ACC112 (cell line): ENCODE measurements at regions not wholly inside any gene's neighbourhood (a gene's known extent, or its start where the extent isn't known, plus 50 kb on each side); places are given as distances from the start of the nearest gene placed in this dataset.

Experiments used
- H2AFZ ChIP-seq: fragments of 200-600 bp; sonication (generic); one replicate; pipeline ENCODE4 v1.6.0; 2017; ENCODE audit warnings: antibody characterized with exemption, low read length; ENCODE audit not compliant: unreplicated experiment
- H3K27ac ChIP-seq: fragments of 200-600 bp; sonication (generic); 2 replicates; pipeline ENCODE4 v1.5.1; 2014; ENCODE audit warnings: low read depth, mild to moderate bottlenecking, antibody characterized with exemption, low read length, moderate library complexity
- H3K27me3 ChIP-seq: fragments of 200-600 bp; sonication (generic); 2 replicates; pipeline ENCODE4 v1.6.1; 2014; ENCODE audit warnings: mild to moderate bottlenecking, antibody characterized with exemption, low read length, moderate library complexity, mixed read lengths; ENCODE audit not compliant: insufficient read depth
- H3K36me3 ChIP-seq: fragments of 200-600 bp; sonication (generic); 2 replicates; pipeline ENCODE4 v1.6.1; 2016; ENCODE audit warnings: mild to moderate bottlenecking, antibody characterized with exemption, low read length, moderate library complexity, mixed read lengths; ENCODE audit not compliant: insufficient read depth
- H3K4me1 ChIP-seq: fragments of 200-600 bp; sonication (generic); one replicate; pipeline ENCODE4 v1.6.1; 2016; ENCODE audit warnings: low read length, mixed read lengths; ENCODE audit not compliant: insufficient read depth, unreplicated experiment, control insufficient read depth
- H3K4me3 ChIP-seq: fragments of 200-600 bp; sonication (generic); 2 replicates; pipeline ENCODE4 v1.5.1; 2014; ENCODE audit warnings: mild to moderate bottlenecking, low read depth, low read length
- H3K79me2 ChIP-seq: fragments of 200-600 bp; sonication (generic); one replicate; pipeline ENCODE4 v1.6.0; 2016; ENCODE audit warnings: low read length; ENCODE audit not compliant: control insufficient read depth, unreplicated experiment, insufficient read depth

GRCh38 chr16:85213926-85214675 lies 101.8 kb upstream of the CIBAR2 start:
- Histone ChIP-seq H3K4me3 (no peak overlapping the region), H3K4me1 (peaks cover 25% of the 10 kb centered on the region), H3K27ac (no peak overlapping the region), H3K79me2 (peaks cover 2% of the 10 kb centered on the region), H3K27me3 (no peaks in the 10 kb centered on the region), H3K36me3 (no peaks in the 10 kb centered on the region), H2AFZ (no peak overlapping the region)

- Histone ChIP-seq H3K36me3 (no peaks in the 10 kb centered on the region), H2AFZ (no peak overlapping the region), H3K79me2 (peaks cover 2% of the 10 kb centered on the region), H3K4me1 (peaks cover 32% of the 10 kb centered on the region), H3K27me3 (no peaks in the 10 kb centered on the region), H3K27ac (no peak overlapping the region), H3K4me3 (no peak overlapping the region)
Observed at GRCh38 chr16:85215478-85216118, 103.3 kb upstream of the CIBAR2 start.

DNA sequence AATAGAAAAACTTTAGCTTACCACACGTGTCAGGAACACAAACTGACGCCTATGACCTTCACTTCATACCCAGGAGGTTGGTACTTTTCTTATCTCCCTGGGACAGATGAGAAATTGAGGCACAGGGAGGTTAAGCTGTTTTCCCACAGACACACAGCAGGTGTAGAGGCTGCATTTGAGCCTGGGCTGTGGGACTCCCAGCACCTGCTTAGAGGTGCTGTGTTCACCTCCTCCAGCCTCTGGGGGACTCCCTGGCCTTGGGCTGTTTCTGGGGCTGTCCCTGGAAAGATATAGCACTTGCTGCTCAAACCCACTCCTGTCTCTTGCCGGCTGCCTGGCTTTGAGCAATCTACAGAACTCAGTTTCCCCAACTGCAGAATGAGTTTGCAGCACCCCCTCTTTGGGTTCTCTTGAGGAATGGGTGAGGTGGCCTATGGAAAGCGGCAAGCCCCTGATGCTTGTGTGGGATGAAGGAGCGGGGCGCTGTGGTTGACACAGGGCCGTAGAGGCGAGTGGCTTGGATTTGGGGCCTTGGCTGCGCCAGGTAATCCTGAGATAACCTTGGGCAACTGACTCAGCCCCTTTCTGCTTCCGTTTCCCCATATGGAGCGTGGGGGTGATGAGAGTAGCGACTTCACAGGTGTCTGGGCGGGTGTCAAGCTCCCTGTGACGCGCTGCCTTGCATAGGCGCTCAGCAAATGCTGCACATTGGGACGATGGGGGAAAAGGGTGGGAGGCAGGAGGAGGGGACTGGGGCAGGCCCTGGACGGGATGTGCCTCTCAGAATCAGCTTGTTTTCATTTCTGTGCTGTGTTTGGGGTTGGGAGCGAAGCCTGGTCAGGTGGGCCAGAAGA lies 104.5 kb upstream of the CIBAR2 start:
- no peak overlapping the region for H2AFZ ChIP-seq
- H3K36me3 ChIP-seq: no peaks in the 10 kb centered on the region
- peaks cover 22% of the 10 kb centered on the region for H3K4me1 ChIP-seq
- H3K4me3 ChIP-seq: no peak overlapping the region
- no peaks in the 10 kb centered on the region for H3K27me3 ChIP-seq
- H3K27ac ChIP-seq: no peak overlapping the region
- peaks cover 2% of the 10 kb centered on the region for H3K79me2 ChIP-seq

GRCh38 chr16:85220125-85220839 lies 108.0 kb upstream of the CIBAR2 start:
- no peaks in the 10 kb centered on the region for H3K36me3 ChIP-seq
- H3K4me3 ChIP-seq: peak overlapping the region; percentile 62
- peak overlapping the region; percentile 23 for H3K27ac ChIP-seq
- peak overlapping the region; percentile 19 for H2AFZ ChIP-seq
- peaks cover 2% of the 10 kb centered on the region for H3K79me2 ChIP-seq
- no peaks in the 10 kb centered on the region for H3K27me3 ChIP-seq
- peaks cover 10% of the 10 kb centered on the region for H3K4me1 ChIP-seq

DNA sequence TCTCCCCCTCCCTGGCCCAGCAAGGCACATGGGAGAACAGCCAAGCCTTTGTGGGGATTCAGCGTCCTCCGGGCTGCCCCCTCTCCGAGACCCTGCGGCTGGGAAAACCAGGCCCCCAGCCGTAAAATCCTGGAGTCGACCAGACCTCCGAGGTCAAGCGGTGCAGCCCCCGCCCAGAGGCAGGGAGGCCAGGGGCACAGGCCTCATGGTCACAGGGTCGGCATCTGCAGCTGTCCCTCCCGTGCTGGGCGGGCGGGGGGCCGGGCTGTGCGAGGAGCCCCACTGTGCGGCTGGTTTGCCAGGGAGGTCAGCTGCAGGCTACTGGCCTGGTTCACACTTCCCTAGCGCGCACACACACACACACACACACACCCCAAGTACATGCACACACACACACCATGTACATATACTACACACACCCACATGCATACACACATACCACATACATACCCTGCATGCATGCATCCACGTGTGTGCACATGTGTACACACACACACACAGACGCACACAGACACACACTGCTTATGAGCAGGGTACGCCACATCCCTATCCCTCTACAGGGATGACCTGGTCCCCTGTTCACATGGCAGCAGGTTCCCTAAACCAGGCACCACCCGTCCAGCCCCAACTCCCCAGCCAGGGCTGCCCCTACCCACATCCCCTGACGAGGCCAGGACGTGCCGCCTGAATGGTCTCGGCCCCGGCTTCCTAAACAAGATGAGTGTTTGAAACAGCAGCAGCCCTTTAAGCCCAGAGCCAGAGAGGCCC lies 108.9 kb upstream of the CIBAR2 start:
- Histone ChIP-seq H2AFZ (no peak overlapping the region), H3K4me3 (no peak overlapping the region), H3K27ac (no peak overlapping the region), H3K4me1 (peaks cover 10% of the 10 kb centered on the region), H3K36me3 (no peaks in the 10 kb centered on the region), H3K79me2 (peaks cover 2% of the 10 kb centered on the region), H3K27me3 (no peaks in the 10 kb centered on the region)

- H3K36me3 ChIP-seq: no peaks in the 10 kb centered on the region
- H3K4me1 ChIP-seq: peaks cover 10% of the 10 kb centered on the region
- peaks cover 2% of the 10 kb centered on the region for H3K79me2 ChIP-seq
- H3K27ac ChIP-seq: no peak overlapping the region
- H2AFZ ChIP-seq: no peak overlapping the region
- H3K4me3 ChIP-seq: no peak overlapping the region
- H3K27me3 ChIP-seq: no peaks in the 10 kb centered on the region
Observed at GRCh38 chr16:85221771-85222154, 109.5 kb upstream of the CIBAR2 start.

- Histone ChIP-seq H3K4me3 (no peak overlapping the region), H3K79me2 (peaks cover 2% of the 10 kb centered on the region), H3K27me3 (no peaks in the 10 kb centered on the region), H3K27ac (no peak overlapping the region), H3K36me3 (no peaks in the 10 kb centered on the region), H2AFZ (no peak overlapping the region), H3K4me1 (peaks cover 13% of the 10 kb centered on the region)
Observed at GRCh38 chr16:85222155-85222863, 110.0 kb upstream of the CIBAR2 start.

GRCh38 chr16:85225257-85225656 lies 113.0 kb upstream of the CIBAR2 start:
- H3K27me3 ChIP-seq: no peaks in the 10 kb centered on the region
- H3K27ac ChIP-seq: no peak overlapping the region
- H3K79me2 ChIP-seq: no peaks in the 10 kb centered on the region
- H3K36me3 ChIP-seq: no peaks in the 10 kb centered on the region
- H3K4me1 ChIP-seq: peaks cover 19% of the 10 kb centered on the region
- H3K4me3 ChIP-seq: no peak overlapping the region
- H2AFZ ChIP-seq: no peak overlapping the region

- H3K79me2 ChIP-seq: no peaks in the 10 kb centered on the region
- H3K36me3 ChIP-seq: no peaks in the 10 kb centered on the region
- H3K27ac ChIP-seq: no peak overlapping the region
- H2AFZ ChIP-seq: no peak overlapping the region
- peaks cover 15% of the 10 kb centered on the region for H3K4me1 ChIP-seq
- no peak overlapping the region for H3K4me3 ChIP-seq
- no peaks in the 10 kb centered on the region for H3K27me3 ChIP-seq
Observed at GRCh38 chr16:85225721-85226120, 113.4 kb upstream of the CIBAR2 start.
